Kidney (tissue), 13 donors: ENCODE measurements at regions not wholly inside any gene's neighbourhood (a gene's known extent, or its start where the extent isn't known, plus 50 kb on each side); places are given as distances from the start of the nearest gene placed in this dataset.

ENCODE experiments used
- DNase-seq, 5 donors: peaks; one replicate each; pipeline ENCODE4 v3.0.0-alpha.2; 2013 to 2020
- FAIRE-seq: peaks from 2 replicates; lab custom pipeline; 2012; peaks lifted over from hg19 to GRCh38; lab: Jason Lieb, UNC
- H3K27ac ChIP-seq, 2 donors: one replicate each; pipeline ENCODE4 v1.7.0; 2013; ENCODE audit warnings: low read depth in 2 of 2, low read length in 2 of 2, inconsistent platforms in 1 of 2
- H3K27me3 ChIP-seq: one replicate; pipeline ENCODE4 v1.7.1; 2013; ENCODE audit warnings: low read length, inconsistent platforms; ENCODE audit not compliant: control insufficient read depth, insufficient read depth
- H3K36me3 ChIP-seq, 3 donors: one replicate each; pipeline versions ENCODE4 v1.7.0 to v1.7.1; 2013; ENCODE audit warnings: low read length in 3 of 3, control low read depth in 1 of 3, inconsistent platforms in 1 of 3; ENCODE audit not compliant: insufficient read depth in 3 of 3, control insufficient read depth in 2 of 3
- H3K4me1 ChIP-seq, 3 donors: one replicate each; pipeline versions ENCODE4 v1.7.0 to v1.7.1; 2013; ENCODE audit warnings: low read length in 3 of 3, inconsistent platforms in 1 of 3, low read depth in 1 of 3; ENCODE audit not compliant: control insufficient read depth in 2 of 3, insufficient read depth in 2 of 3
- H3K4me3 ChIP-seq, 3 donors: one replicate each; pipeline versions ENCODE4 v1.7.0 to v1.8.1; 2013; ENCODE audit warnings: low read length in 3 of 3, control low read depth in 1 of 3, inconsistent platforms in 1 of 3
- H3K9ac ChIP-seq, 3 donors: one replicate each; pipeline versions ENCODE4 v1.7.0 to v1.7.1; 2013; ENCODE audit warnings: low read length in 3 of 3, control low read depth in 1 of 3, inconsistent platforms in 1 of 3
- H3K9me3 ChIP-seq, 3 donors: one replicate each; pipeline versions ENCODE4 v1.7.0 to v1.7.1; 2013; ENCODE audit warnings: low read length in 3 of 3, control low read depth in 1 of 3, inconsistent platforms in 1 of 3; ENCODE audit not compliant: control insufficient read depth in 2 of 3, insufficient read depth in 1 of 3
- CTCF ChIP-seq: IDR thresholded peaks from 3 replicates; pipeline ENCODE4 v1.5.1; 2012; ENCODE audit warnings: mild to moderate bottlenecking, moderate library complexity, borderline replicate concordance; ENCODE audit not compliant: insufficient read depth; ENCODE audit errors: extremely low read depth
- intact Hi-C: fragments of 100-400 bp; cut with DNase I; formaldehyde crosslinking; loops from one replicate; pipeline ENCODE4 v1.11.1; 2022
- donor health status: control.
- donor health status: control.
- donor health status: control.
- donor health status: control.
- donor health status: control.
- donor health status: DM: yes; HTN: yes; CAD: no.
- donor health status: Normal renal cell carcinoma (clear cell type).

DNA sequence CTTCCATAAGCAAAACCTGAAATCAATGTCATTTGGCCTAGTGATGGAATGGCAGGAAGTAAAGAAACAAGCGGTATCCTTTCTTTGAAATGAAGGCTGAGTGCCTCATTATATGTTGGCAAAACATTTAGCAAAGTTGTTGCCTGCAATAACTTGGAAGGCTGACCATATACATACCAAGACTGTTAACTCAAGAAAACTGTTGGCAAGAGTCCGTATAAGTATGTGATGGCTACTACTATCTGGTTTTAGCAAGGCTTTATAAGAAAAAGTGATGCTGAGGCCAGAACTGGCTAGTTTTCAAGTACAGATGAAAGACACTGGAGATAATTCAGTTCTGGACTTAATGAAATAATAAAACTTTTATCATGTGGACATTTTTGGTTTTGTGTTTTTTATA, 356.2 kb downstream of the ZNF521 start:
- DNase-seq, result no peak
- no peak overlapping the region for H3K4me3 ChIP-seq
- no peak overlapping the region for H3K27ac ChIP-seq
- intact Hi-C loops, result no loop called here
- H3K27me3 ChIP-seq, result no peaks in the 10 kb centered on the region
- H3K9ac ChIP-seq, result no peak overlapping the region
- no peak for TF ChIP-seq CTCF
- H3K36me3 ChIP-seq, result no peaks in the 10 kb centered on the region
- peaks cover 0 to 12% (median 0%) of the 10 kb centered on the region in 3 donors for H3K9me3 ChIP-seq
- FAIRE-seq, result no peak
- no peaks in the 10 kb centered on the region for H3K4me1 ChIP-seq

GRCh38 chr18:24999650-25000267, 352.2 kb downstream of the ZNF521 start:
- Histone ChIP-seq H3K9ac (no peak overlapping the region), H3K4me1 (no peaks in the 10 kb centered on the region), H3K36me3 (no peaks in the 10 kb centered on the region), H3K27ac (no peak overlapping the region), H3K27me3 (no peaks in the 10 kb centered on the region), H3K4me3 (no peak overlapping the region), H3K9me3 (peaks cover 0 to 12% (median 0%) of the 10 kb centered on the region in 3 donors)
- no peak for FAIRE-seq
- DNase-seq, result no peak
- TF ChIP-seq CTCF, result no peak
- intact Hi-C loops, result no loop called here

- FAIRE-seq, result no peak
- no peak for TF ChIP-seq CTCF
- Histone ChIP-seq H3K4me3 (no peak overlapping the region), H3K9ac (no peak overlapping the region), H3K27ac (no peak overlapping the region), H3K36me3 (no peaks in the 10 kb centered on the region), H3K4me1 (no peaks in the 10 kb centered on the region), H3K27me3 (no peaks in the 10 kb centered on the region), H3K9me3 (peaks cover 0 to 12% (median 0%) of the 10 kb centered on the region in 3 donors)
- DNase-seq, result no peak
- intact Hi-C loops, result no loop called here
Measured at GRCh38 chr18:25001803-25002202, 350.2 kb downstream of the ZNF521 start.
